ENCODE measurements at regions not wholly inside any gene's neighbourhood (a gene's known extent, or its start where the extent isn't known, plus 50 kb on each side); places are given as distances from the start of the nearest gene placed in this dataset.
A peak's percentile ranks its signal among the peaks of the same experiment; 100 is the strongest.

GRCh38 chr14:53814392-53814791 is 142.2 kb downstream of the BMP4 start:
- Histone ChIP-seq H2BK12ac (ENCODE audit: low read length) (no peak overlapping the region), H3K9ac (ENCODE audit: low read length) (no peak overlapping the region), H3K27ac (ENCODE audit: low read depth, low read length) (no peak overlapping the region), H4K12ac (ENCODE audit: low read depth, low read length) (no peak overlapping the region), H3K27me3 (ENCODE audit: insufficient read depth, low read length) (no peaks in the 10 kb centered on the region), H3K4me2 (ENCODE audit: low read length) (no peak overlapping the region), H3K18ac (ENCODE audit: low read length) (no peak overlapping the region), H3K14ac (ENCODE audit: low read length) (no peak overlapping the region), H2AFZ (ENCODE audit: insufficient read depth, low read length, poor library complexity) (no peak overlapping the region), H3K79me1 (ENCODE audit: low read length) (no peaks in the 10 kb centered on the region), H3K79me2 (ENCODE audit: control insufficient read depth, insufficient read depth, low read length, poor library complexity) (no peaks in the 10 kb centered on the region), H4K91ac (ENCODE audit: low read depth, low read length) (no peak overlapping the region), H4K8ac (ENCODE audit: low read depth, low read length) (no peak overlapping the region), H3K4ac (ENCODE audit: low read depth, low read length) (no peak overlapping the region), H3K9me3 (ENCODE audit: insufficient read depth, low read depth, low read length) (no peaks in the 10 kb centered on the region), H3K36me3 (ENCODE audit: control insufficient read depth in 1 of 2, insufficient read depth in 2 of 2, low read length in 2 of 2) (no peaks in the 10 kb centered on the region), H2BK5ac (ENCODE audit: low read depth, low read length, poor library complexity) (no peak overlapping the region), H3K4me3 (ENCODE audit: low read depth, low read length) (no peak overlapping the region), H2AK5ac (ENCODE audit: low read length) (no peak overlapping the region), H2BK120ac (ENCODE audit: insufficient read depth, low read length, poor library complexity) (no peak overlapping the region), H3K23ac (ENCODE audit: low read length) (no peak overlapping the region), H3K4me1 (ENCODE audit: control insufficient read depth in 1 of 2, insufficient read depth in 2 of 2, low read length in 2 of 2) (no peaks in the 10 kb centered on the region)
- WGBS (ENCODE audit: extremely low coverage, insufficient coverage, insufficient read length): no CpG with 5 or more reads among the region's 4 CpGs
- DNase-seq: peak; percentile 34 to 40

GRCh38 chr14:53810221-53810620 is 146.4 kb downstream of the BMP4 start:
- no peak overlapping the region for H4K8ac ChIP-seq (ENCODE audit: low read depth, low read length)
- no peaks in the 10 kb centered on the region for H3K79me2 ChIP-seq (ENCODE audit: control insufficient read depth, insufficient read depth, low read length, poor library complexity)
- H2AFZ ChIP-seq (ENCODE audit: insufficient read depth, low read length, poor library complexity): no peak overlapping the region
- no peak overlapping the region for H2BK12ac ChIP-seq (ENCODE audit: low read length)
- H3K14ac ChIP-seq (ENCODE audit: low read length): no peak overlapping the region
- H3K9ac ChIP-seq (ENCODE audit: low read length): no peak overlapping the region
- no peak overlapping the region for H2BK120ac ChIP-seq (ENCODE audit: insufficient read depth, low read length, poor library complexity)
- no peak overlapping the region for H2BK5ac ChIP-seq (ENCODE audit: low read depth, low read length, poor library complexity)
- H4K12ac ChIP-seq (ENCODE audit: low read depth, low read length): no peak overlapping the region
- no peak for DNase-seq
- no CpG with 5 or more reads among the region's 7 CpGs for WGBS (ENCODE audit: extremely low coverage, insufficient coverage, insufficient read length)
- H3K23ac ChIP-seq (ENCODE audit: low read length): no peak overlapping the region
- H3K4ac ChIP-seq (ENCODE audit: low read depth, low read length): no peak overlapping the region
- no peaks in the 10 kb centered on the region for H3K9me3 ChIP-seq (ENCODE audit: insufficient read depth, low read depth, low read length)
- H3K4me3 ChIP-seq (ENCODE audit: low read depth, low read length): no peak overlapping the region
- no peaks in the 10 kb centered on the region for H3K4me1 ChIP-seq (ENCODE audit: control insufficient read depth in 1 of 2, insufficient read depth in 2 of 2, low read length in 2 of 2)
- H3K79me1 ChIP-seq (ENCODE audit: low read length): no peaks in the 10 kb centered on the region
- H3K4me2 ChIP-seq (ENCODE audit: low read length): no peak overlapping the region
- no peak overlapping the region for H4K91ac ChIP-seq (ENCODE audit: low read depth, low read length)
- no peak overlapping the region for H3K18ac ChIP-seq (ENCODE audit: low read length)
- H3K36me3 ChIP-seq (ENCODE audit: control insufficient read depth in 1 of 2, insufficient read depth in 2 of 2, low read length in 2 of 2): no peaks in the 10 kb centered on the region
- no peaks in the 10 kb centered on the region for H3K27me3 ChIP-seq (ENCODE audit: insufficient read depth, low read length)
- H3K27ac ChIP-seq (ENCODE audit: low read depth, low read length): no peak overlapping the region
- H2AK5ac ChIP-seq (ENCODE audit: low read length): no peak overlapping the region

GRCh38 chr14:53808042-53808441 is 148.6 kb downstream of the BMP4 start:
- no peak overlapping the region for H2AK5ac ChIP-seq (ENCODE audit: low read length)
- H3K27ac ChIP-seq (ENCODE audit: low read depth, low read length): no peak overlapping the region
- H2AFZ ChIP-seq (ENCODE audit: insufficient read depth, low read length, poor library complexity): no peak overlapping the region
- no peak overlapping the region for H3K4me2 ChIP-seq (ENCODE audit: low read length)
- H3K27me3 ChIP-seq (ENCODE audit: insufficient read depth, low read length): no peaks in the 10 kb centered on the region
- H3K14ac ChIP-seq (ENCODE audit: low read length): no peak overlapping the region
- H3K36me3 ChIP-seq (ENCODE audit: control insufficient read depth in 1 of 2, insufficient read depth in 2 of 2, low read length in 2 of 2): no peaks in the 10 kb centered on the region
- H3K9me3 ChIP-seq (ENCODE audit: insufficient read depth, low read depth, low read length): no peaks in the 10 kb centered on the region
- H4K91ac ChIP-seq (ENCODE audit: low read depth, low read length): no peak overlapping the region
- no peak overlapping the region for H3K4ac ChIP-seq (ENCODE audit: low read depth, low read length)
- no peak overlapping the region for H3K18ac ChIP-seq (ENCODE audit: low read length)
- no peak overlapping the region for H3K23ac ChIP-seq (ENCODE audit: low read length)
- no peak for DNase-seq
- H3K79me2 ChIP-seq (ENCODE audit: control insufficient read depth, insufficient read depth, low read length, poor library complexity): no peaks in the 10 kb centered on the region
- H3K4me1 ChIP-seq (ENCODE audit: control insufficient read depth in 1 of 2, insufficient read depth in 2 of 2, low read length in 2 of 2): no peaks in the 10 kb centered on the region
- no peak overlapping the region for H4K12ac ChIP-seq (ENCODE audit: low read depth, low read length)
- H4K8ac ChIP-seq (ENCODE audit: low read depth, low read length): no peak overlapping the region
- no peak overlapping the region for H2BK120ac ChIP-seq (ENCODE audit: insufficient read depth, low read length, poor library complexity)
- H3K9ac ChIP-seq (ENCODE audit: low read length): no peak overlapping the region
- no peaks in the 10 kb centered on the region for H3K79me1 ChIP-seq (ENCODE audit: low read length)
- no peak overlapping the region for H2BK5ac ChIP-seq (ENCODE audit: low read depth, low read length, poor library complexity)
- H3K4me3 ChIP-seq (ENCODE audit: low read depth, low read length): no peak overlapping the region
- no peak overlapping the region for H2BK12ac ChIP-seq (ENCODE audit: low read length)

- no peak overlapping the region for H3K9ac ChIP-seq (ENCODE audit: low read length)
- no CpG with 5 or more reads among the region's 3 CpGs for WGBS (ENCODE audit: extremely low coverage, insufficient coverage, insufficient read length)
- H3K79me2 ChIP-seq (ENCODE audit: control insufficient read depth, insufficient read depth, low read length, poor library complexity): no peaks in the 10 kb centered on the region
- H4K12ac ChIP-seq (ENCODE audit: low read depth, low read length): no peak overlapping the region
- no peaks in the 10 kb centered on the region for H3K4me1 ChIP-seq (ENCODE audit: control insufficient read depth in 1 of 2, insufficient read depth in 2 of 2, low read length in 2 of 2)
- no peak overlapping the region for H3K27ac ChIP-seq (ENCODE audit: low read depth, low read length)
- no peaks in the 10 kb centered on the region for H3K79me1 ChIP-seq (ENCODE audit: low read length)
- H4K91ac ChIP-seq (ENCODE audit: low read depth, low read length): no peak overlapping the region
- DNase-seq: no peak
- H2BK12ac ChIP-seq (ENCODE audit: low read length): no peak overlapping the region
- no peaks in the 10 kb centered on the region for H3K36me3 ChIP-seq (ENCODE audit: control insufficient read depth in 1 of 2, insufficient read depth in 2 of 2, low read length in 2 of 2)
- no peak overlapping the region for H2BK5ac ChIP-seq (ENCODE audit: low read depth, low read length, poor library complexity)
- no peak overlapping the region for H3K23ac ChIP-seq (ENCODE audit: low read length)
- H3K4me3 ChIP-seq (ENCODE audit: low read depth, low read length): no peak overlapping the region
- no peak overlapping the region for H3K4me2 ChIP-seq (ENCODE audit: low read length)
- H2BK120ac ChIP-seq (ENCODE audit: insufficient read depth, low read length, poor library complexity): no peak overlapping the region
- no peaks in the 10 kb centered on the region for H3K27me3 ChIP-seq (ENCODE audit: insufficient read depth, low read length)
- H2AK5ac ChIP-seq (ENCODE audit: low read length): no peak overlapping the region
- H2AFZ ChIP-seq (ENCODE audit: insufficient read depth, low read length, poor library complexity): no peak overlapping the region
- H3K14ac ChIP-seq (ENCODE audit: low read length): no peak overlapping the region
- H3K9me3 ChIP-seq (ENCODE audit: insufficient read depth, low read depth, low read length): no peaks in the 10 kb centered on the region
- no peak overlapping the region for H4K8ac ChIP-seq (ENCODE audit: low read depth, low read length)
- H3K4ac ChIP-seq (ENCODE audit: low read depth, low read length): no peak overlapping the region
- H3K18ac ChIP-seq (ENCODE audit: low read length): no peak overlapping the region
These were observed 149.1 kb downstream of the BMP4 start for GRCh38 chr14:53807542-53807941.
